COR-L47 (cell line): ENCODE measurements at regions not wholly inside any gene's neighbourhood (a gene's known extent, or its start where the extent isn't known, plus 50 kb on each side); places are given as distances from the start of the nearest gene placed in this dataset.
A peak's percentile ranks its signal among the peaks of the same experiment; 100 is the strongest.
"Not testable (repeated sequence)": the region's sequence is repeated elsewhere in the genome, so short reads cannot be mapped to it uniquely, and the experiment has no call there.

Experiments used
- DNase-seq: peaks from one replicate; lab custom pipeline; 2025; lab: John Stamatoyannopoulos, UW

- peak; percentile 16 for DNase-seq
Observed at GRCh38 chr13:52931131-52931530, 82.7 kb upstream of the PCDH8 start.

GRCh38 chr13:52929846-52930245 is 81.4 kb upstream of the PCDH8 start:
- no peak for DNase-seq

GRCh38 chr13:52926971-52927370 is 78.5 kb upstream of the PCDH8 start:
- DNase-seq, result no peak

- no peak for DNase-seq
Observed at GRCh38 chr13:52925775-52926285, 77.4 kb upstream of the PCDH8 start.

- no peak for DNase-seq
Observed at GRCh38 chr13:52925251-52925650, 76.8 kb upstream of the PCDH8 start.

- DNase-seq, result no peak
Observed at GRCh38 chr13:52924289-52925148, 76.1 kb upstream of the PCDH8 start.

GRCh38 chr13:52922961-52923360 is 74.5 kb upstream of the PCDH8 start:
- DNase-seq, result no peak

GRCh38 chr13:52921194-52921593 is 72.8 kb upstream of the PCDH8 start:
- no peak for DNase-seq

- DNase-seq, result no peak
Observed at GRCh38 chr13:52916486-52916990, 68.1 kb upstream of the PCDH8 start.

- DNase-seq, result no peak
Observed at GRCh38 chr13:52911340-52911739, 62.9 kb upstream of the PCDH8 start.

GRCh38 chr13:52910318-52910717 is 61.9 kb upstream of the PCDH8 start:
- not testable (repeated sequence) for DNase-seq

GRCh38 chr13:52906122-52906903 is 57.9 kb upstream of the PCDH8 start:
- peak; percentile 58 for DNase-seq

- DNase-seq, result no peak
Observed at GRCh38 chr13:52905701-52906100, 57.3 kb upstream of the PCDH8 start.

- no peak for DNase-seq
Observed at GRCh38 chr13:52903320-52903719, 54.9 kb upstream of the PCDH8 start.

- DNase-seq, result no peak
Observed at GRCh38 chr13:52899206-52899605, 50.8 kb upstream of the PCDH8 start.
